ENCODE measurements at regions not wholly inside any gene's neighbourhood (a gene's known extent, or its start where the extent isn't known, plus 50 kb on each side); places are given as distances from the start of the nearest gene placed in this dataset.

GRCh38 chr5:88997937-88998336 is 115.0 kb upstream of the MEF2C start:
- DNase-seq (ENCODE audit: low read depth, low spot score) = no peak

GRCh38 chr5:88984040-88984439 is 101.1 kb upstream of the MEF2C start:
- DNase-seq (ENCODE audit: low read depth, low spot score) = no peak

- DNase-seq (ENCODE audit: low read depth, low spot score) = no peak
Observed at GRCh38 chr5:88979726-88980125, 96.7 kb upstream of the MEF2C start.

- no peak for DNase-seq (ENCODE audit: low read depth, low spot score)
Observed at GRCh38 chr5:88979244-88979643, 96.3 kb upstream of the MEF2C start.

GRCh38 chr5:88976914-88977313 is 93.9 kb upstream of the MEF2C start:
- no peak for DNase-seq (ENCODE audit: low read depth, low spot score)

- no peak for DNase-seq (ENCODE audit: low read depth, low spot score)
Observed at GRCh38 chr5:88967633-88968585, 84.9 kb upstream of the MEF2C start.

GRCh38 chr5:88964831-88965230 is 81.8 kb upstream of the MEF2C start:
- no peak for DNase-seq (ENCODE audit: low read depth, low spot score)

- DNase-seq (ENCODE audit: low read depth, low spot score) = no peak
Observed at GRCh38 chr5:88957013-88957412, 74.0 kb upstream of the MEF2C start.

- DNase-seq (ENCODE audit: low read depth, low spot score) = no peak
Observed at GRCh38 chr5:88956416-88956815, 73.4 kb upstream of the MEF2C start.

- DNase-seq (ENCODE audit: low read depth, low spot score) = no peak
Observed at GRCh38 chr5:88955403-88955802, 72.4 kb upstream of the MEF2C start.

GRCh38 chr5:88954511-88954910 is 71.5 kb upstream of the MEF2C start:
- no peak for DNase-seq (ENCODE audit: low read depth, low spot score)

- DNase-seq (ENCODE audit: low read depth, low spot score) = no peak
Observed at GRCh38 chr5:88952996-88953643, 70.1 kb upstream of the MEF2C start.

GRCh38 chr5:88952344-88952743 is 69.4 kb upstream of the MEF2C start:
- DNase-seq (ENCODE audit: low read depth, low spot score) = no peak

- DNase-seq (ENCODE audit: low read depth, low spot score) = no peak
Observed at GRCh38 chr5:88951457-88951856, 68.5 kb upstream of the MEF2C start.

- DNase-seq (ENCODE audit: low read depth, low spot score) = no peak
Observed at GRCh38 chr5:88948746-88949600, 66.0 kb upstream of the MEF2C start.

- DNase-seq (ENCODE audit: low read depth, low spot score) = no peak
Observed at GRCh38 chr5:88944751-88945531, 62.0 kb upstream of the MEF2C start.

- no peak for DNase-seq (ENCODE audit: low read depth, low spot score)
Observed at GRCh38 chr5:88941581-88941980, 58.6 kb upstream of the MEF2C start.

- DNase-seq (ENCODE audit: low read depth, low spot score) = no peak
Observed at GRCh38 chr5:88940713-88941112, 57.7 kb upstream of the MEF2C start.

- DNase-seq (ENCODE audit: low read depth, low spot score) = no peak
Observed at GRCh38 chr5:88939300-88939699, 56.3 kb upstream of the MEF2C start.

GRCh38 chr5:88938488-88938887 is 55.5 kb upstream of the MEF2C start:
- DNase-seq (ENCODE audit: low read depth, low spot score) = no peak

GRCh38 chr5:88937406-88937805 is 54.4 kb upstream of the MEF2C start:
- no peak for DNase-seq (ENCODE audit: low read depth, low spot score)

Measured in smooth muscle cell of the brain vasculature (primary cell).